ENCODE measurements at regions not wholly inside any gene's neighbourhood (a gene's known extent, or its start where the extent isn't known, plus 50 kb on each side); places are given as distances from the start of the nearest gene placed in this dataset.

GRCh38 chr11:116310698-116311097 is 462.1 kb downstream of the BUD13 start:
- Histone ChIP-seq H3K79me2 (ENCODE audit: insufficient read depth, low read length) (no peaks in the 10 kb centered on the region), H3K9ac (ENCODE audit: insufficient read depth, low read length, poor library complexity, severe bottlenecking) (no peak overlapping the region), H3K4me2 (replicated peaks; ENCODE audit: extremely low read depth, low read length, poor library complexity, severe bottlenecking) (no peak overlapping the region), H3K27me3 (ENCODE audit: control insufficient read depth in 2 of 2, insufficient read depth in 2 of 2, low read length in 2 of 2) (no peaks in the 10 kb centered on the region), H3K36me3 (replicated peaks in 1 of 2; ENCODE audit: control insufficient read depth in 1 of 2, insufficient read depth in 2 of 2, low read length in 2 of 2) (no peaks in the 10 kb centered on the region), H3K4me3 (replicated peaks in 1 of 3; ENCODE audit: low read depth in 2 of 3, low read length in 3 of 3) (no peak overlapping the region), H4K20me1 (ENCODE audit: insufficient read depth, low read length) (no peaks in the 10 kb centered on the region), H2AFZ (ENCODE audit: insufficient read depth, low read depth, low read length, poor library complexity, severe bottlenecking) (no peak overlapping the region), H3K4me1 (ENCODE audit: control insufficient read depth in 1 of 2, insufficient read depth in 2 of 2, low read length in 2 of 2) (peaks cover 31 to 32% of the 10 kb centered on the region in 2 donors), H3K27ac (ENCODE audit: low read depth in 1 of 2, low read length in 2 of 2) (no peak overlapping the region), H3K9me3 (replicated peaks in 1 of 2; ENCODE audit: control insufficient read depth in 1 of 2, insufficient read depth in 1 of 2, low read length in 2 of 2) (no peaks in the 10 kb centered on the region)
- TF ChIP-seq CTCF (IDR thresholded peaks at IDR 0.05): no peak
- H3K4me1 Mint-ChIP-seq: peaks cover 27% of the 10 kb centered on the region
- peaks cover 4 to 6% (median 6%) of the 10 kb centered on the region in 3 donors for H3K27me3 Mint-ChIP-seq (ENCODE audit: low read depth in 3 of 3)
- peaks cover 0 to 7% (median 2%) of the 10 kb centered on the region in 7 donors for H3K9me3 Mint-ChIP-seq
- 80% methylated on average over 1 of the region's 6 CpGs for WGBS (ENCODE audit: insufficient coverage)
- H3K27ac Mint-ChIP-seq: no peak overlapping the region
- DNase-seq: no peak
- H3K36me3 Mint-ChIP-seq: no peaks in the 10 kb centered on the region
- no peak overlapping the region for H3K4me3 Mint-ChIP-seq
- intact Hi-C loops (cut with micrococcal nuclease): no loop called here

GRCh38 chr11:116310226-116310625 is 462.6 kb downstream of the BUD13 start:
- no peak for TF ChIP-seq CTCF (IDR thresholded peaks at IDR 0.05)
- no peak overlapping the region for H3K4me3 Mint-ChIP-seq

More at GRCh38 chr11:116310226-116310625, 462.6 kb downstream of the BUD13 start:
- WGBS (ENCODE audit: insufficient coverage): 79% methylated on average over 3 of the region's 8 CpGs
- Histone ChIP-seq H3K27ac (ENCODE audit: low read depth in 1 of 2, low read length in 2 of 2) (no peak overlapping the region), H3K4me1 (ENCODE audit: control insufficient read depth in 1 of 2, insufficient read depth in 2 of 2, low read length in 2 of 2) (peaks cover 31 to 32% of the 10 kb centered on the region in 2 donors), H3K36me3 (replicated peaks in 1 of 2; ENCODE audit: control insufficient read depth in 1 of 2, insufficient read depth in 2 of 2, low read length in 2 of 2) (no peaks in the 10 kb centered on the region), H3K9me3 (replicated peaks in 1 of 2; ENCODE audit: control insufficient read depth in 1 of 2, insufficient read depth in 1 of 2, low read length in 2 of 2) (no peaks in the 10 kb centered on the region), H3K4me3 (replicated peaks in 1 of 3; ENCODE audit: low read depth in 2 of 3, low read length in 3 of 3) (no peak overlapping the region), H2AFZ (ENCODE audit: insufficient read depth, low read depth, low read length, poor library complexity, severe bottlenecking) (no peak overlapping the region), H4K20me1 (ENCODE audit: insufficient read depth, low read length) (no peaks in the 10 kb centered on the region), H3K4me2 (replicated peaks; ENCODE audit: extremely low read depth, low read length, poor library complexity, severe bottlenecking) (no peak overlapping the region), H3K79me2 (ENCODE audit: insufficient read depth, low read length) (no peaks in the 10 kb centered on the region), H3K9ac (ENCODE audit: insufficient read depth, low read length, poor library complexity, severe bottlenecking) (no peak overlapping the region), H3K27me3 (ENCODE audit: control insufficient read depth in 2 of 2, insufficient read depth in 2 of 2, low read length in 2 of 2) (no peaks in the 10 kb centered on the region)
- no peak overlapping the region for H3K27ac Mint-ChIP-seq
- intact Hi-C loops (cut with micrococcal nuclease): no loop called here
- H3K4me1 Mint-ChIP-seq: peaks cover 27% of the 10 kb centered on the region
- H3K27me3 Mint-ChIP-seq (ENCODE audit: low read depth in 3 of 3): peaks cover 5 to 6% (median 6%) of the 10 kb centered on the region in 3 donors
- DNase-seq: no peak
- H3K36me3 Mint-ChIP-seq: no peaks in the 10 kb centered on the region
- peaks cover 0 to 7% (median 2%) of the 10 kb centered on the region in 7 donors for H3K9me3 Mint-ChIP-seq

Data from CD14-positive monocyte (primary cell).